Neural cell (in vitro differentiated cells): ENCODE measurements at regions not wholly inside any gene's neighbourhood (a gene's known extent, or its start where the extent isn't known, plus 50 kb on each side); places are given as distances from the start of the nearest gene placed in this dataset.

Experiments
- H2AFZ ChIP-seq: fragments of 200-600, 300-800 bp; sonication (generic), shearing (Covaris generic); 2 replicates; pipeline ENCODE4 v1.6.0; 2014; ENCODE audit warnings: low read depth, mild to moderate bottlenecking, antibody characterized with exemption, low read length, moderate library complexity
- H3F3A ChIP-seq: fragments of 200-600 bp; shearing (Covaris generic); 2 replicates; pipeline ENCODE4 v1.6.1; 2016; ENCODE audit warnings: mild to moderate bottlenecking, moderate library complexity, mixed read lengths, antibody characterized with exemption, low read length; ENCODE audit not compliant: insufficient read depth, poor library complexity, severe bottlenecking
- H3K27ac ChIP-seq: fragments of 200-600, 300-800 bp; sonication (generic), shearing (Covaris generic); 2 replicates; pipeline ENCODE4 v1.5.1; 2014; ENCODE audit warnings: mild to moderate bottlenecking, low read length, moderate library complexity
- H3K27me3 ChIP-seq: fragments of 300-800, 200-600 bp; sonication (generic), shearing (Covaris generic); 2 replicates; pipeline ENCODE4 v1.6.0; 2014; ENCODE audit warnings: mild to moderate bottlenecking, low read depth, low read length, moderate library complexity; ENCODE audit not compliant: insufficient read depth
- H3K36me3 ChIP-seq: fragments of 300-800, 200-600 bp; sonication (generic), shearing (Covaris generic); 2 replicates; pipeline ENCODE4 v1.5.1; 2014; ENCODE audit warnings: mild to moderate bottlenecking, antibody characterized with exemption, low read length, moderate library complexity; ENCODE audit not compliant: insufficient read depth
- H3K4me2 ChIP-seq: fragments of 300-800, 200-600 bp; sonication (generic), shearing (Covaris generic); 2 replicates; pipeline ENCODE4 v1.6.0; 2014; ENCODE audit warnings: mild to moderate bottlenecking, low read length
- H3K4me3 ChIP-seq: fragments of 300-800, 200-600 bp; sonication (generic), shearing (Covaris generic); 2 replicates; pipeline ENCODE4 v1.5.1; 2014; ENCODE audit warnings: mild to moderate bottlenecking, low read length, moderate library complexity
- H3K79me2 ChIP-seq: fragments of 200-600 bp; shearing (Covaris generic); replicated peaks from 2 replicates; pipeline ENCODE4 v1.6.0; 2014; ENCODE audit warnings: mild to moderate bottlenecking, low read length, moderate library complexity; ENCODE audit not compliant: insufficient read depth
- H3K9ac ChIP-seq: fragments of 300-800, 200-600 bp; sonication (generic), shearing (Covaris generic); 2 replicates; pipeline ENCODE4 v1.6.1; 2016; ENCODE audit warnings: mild to moderate bottlenecking, low read length, mixed read lengths
- H3K9me2 ChIP-seq: fragments of 200-600 bp; shearing (Covaris generic); 2 replicates; pipeline ENCODE4 v1.6.1; 2016; ENCODE audit warnings: mild to moderate bottlenecking, low read length, mixed read lengths; ENCODE audit not compliant: insufficient read depth
- H3K9me3 ChIP-seq: fragments of 200-600, 300-800 bp; sonication (generic), shearing (Covaris generic); 2 replicates; pipeline ENCODE4 v1.6.1; 2016; ENCODE audit warnings: mild to moderate bottlenecking, mixed run types, low read length, moderate library complexity, mixed read lengths
- H4K20me1 ChIP-seq: fragments of 200-600 bp; shearing (Covaris generic); 2 replicates; pipeline ENCODE4 v1.6.1; 2016; ENCODE audit warnings: mild to moderate bottlenecking, mixed run types; ENCODE audit not compliant: insufficient read depth
- EP300 ChIP-seq: fragments of 450-650 bp; conservative IDR thresholded peaks from 2 replicates; pipeline ENCODE4 v1.6.1; 2014; ENCODE audit warnings: antibody characterized with exemption, mild to moderate bottlenecking, moderate library complexity; ENCODE audit not compliant: poor library complexity, severe bottlenecking
- EZH2 ChIP-seq: fragments of 200-600, 300-800 bp; shearing (Covaris generic), sonication (generic); IDR thresholded peaks from 2 replicates; pipeline ENCODE4 v1.6.1; 2014; ENCODE audit warnings: antibody characterized with exemption, low read length, borderline replicate concordance, mild to moderate bottlenecking; ENCODE audit not compliant: insufficient read depth, poor library complexity, severe bottlenecking
- MXI1 ChIP-seq: fragments of 450-650 bp; conservative IDR thresholded peaks from 2 replicates; pipeline ENCODE4 v1.6.1; 2014; ENCODE audit warnings: antibody characterized with exemption, mild to moderate bottlenecking; ENCODE audit not compliant: poor library complexity, severe bottlenecking
- POLR2AphosphoS5 ChIP-seq: IDR thresholded peaks from 2 replicates; pipeline ENCODE4 v1.6.1; 2012
- RAD21 ChIP-seq: fragments of 450-650 bp; conservative IDR thresholded peaks from 2 replicates; pipeline ENCODE4 v1.6.1; 2014; ENCODE audit warnings: antibody characterized with exemption, mild to moderate bottlenecking, moderate library complexity
- SMC3 ChIP-seq: fragments of 450-650 bp; conservative IDR thresholded peaks from 2 replicates; pipeline ENCODE4 v1.6.1; 2014; ENCODE audit warnings: antibody characterized with exemption, mild to moderate bottlenecking, moderate library complexity; ENCODE audit not compliant: poor library complexity
- TAF1 ChIP-seq: IDR thresholded peaks from 2 replicates; pipeline ENCODE4 v1.6.1; 2012; ENCODE audit warnings: low read depth
- TF ChIP-seq, protein P1 (sequence below): fragments of 450-650 bp; IDR thresholded peaks from 2 replicates; pipeline ENCODE4 v1.5.1; 2014; ENCODE audit warnings: antibody characterized with exemption, mild to moderate bottlenecking, moderate library complexity; ENCODE audit not compliant: poor library complexity, severe bottlenecking
- TF ChIP-seq, protein P2 (sequence below): IDR thresholded peaks from 2 replicates; pipeline ENCODE4 v1.6.1; 2012; ENCODE audit warnings: borderline replicate concordance

DNA sequence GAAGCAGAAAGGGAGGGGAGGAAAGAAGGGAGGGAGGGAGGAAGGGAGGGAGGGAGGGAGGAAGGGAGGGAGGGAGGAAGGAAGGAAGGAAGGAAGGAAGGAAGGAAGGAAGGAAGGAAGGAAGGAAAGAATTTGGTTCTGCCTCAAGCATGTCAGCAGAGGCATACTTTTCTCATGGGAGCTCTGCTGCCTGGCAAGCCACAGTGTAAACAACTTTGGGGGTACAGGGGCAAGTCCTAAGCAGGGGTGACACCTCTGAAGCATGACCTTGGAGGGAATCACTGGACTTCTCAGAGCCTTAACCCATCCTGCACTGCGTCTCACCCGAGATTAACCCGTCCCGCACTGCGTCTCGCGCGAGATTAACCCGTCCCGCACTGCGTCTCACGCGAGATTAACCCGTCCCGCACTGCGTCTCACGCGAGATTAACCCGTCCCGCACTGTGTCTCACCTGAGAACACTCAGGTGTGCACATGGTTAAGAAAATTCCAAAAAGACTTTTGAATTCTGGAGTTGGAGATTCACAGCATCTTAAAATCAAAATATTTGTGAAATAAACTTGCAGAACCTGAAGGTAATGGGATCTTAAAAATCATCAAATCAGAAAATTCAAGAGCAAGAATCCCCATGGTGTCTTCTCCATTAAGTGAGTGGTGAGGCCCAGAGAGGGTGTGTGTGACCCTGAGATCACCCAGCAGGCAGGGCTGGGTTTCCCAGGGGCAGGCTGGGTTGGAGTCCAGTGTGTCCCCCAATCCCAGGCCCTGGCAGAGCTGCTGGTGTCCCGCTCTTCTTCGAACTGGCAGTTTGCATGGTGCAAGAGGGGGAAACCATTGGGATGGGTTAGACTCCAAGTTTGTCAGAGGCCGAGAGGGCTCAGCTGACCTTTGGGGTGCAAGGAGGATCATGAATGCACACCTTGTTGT is 190.4 kb downstream of the MN1 start:
- H3K9me2 ChIP-seq: no peaks in the 10 kb centered on the region
- H3K9me3 ChIP-seq: no peaks in the 10 kb centered on the region
- no peaks in the 10 kb centered on the region for H3F3A ChIP-seq
- TF ChIP-seq, protein P1, sequence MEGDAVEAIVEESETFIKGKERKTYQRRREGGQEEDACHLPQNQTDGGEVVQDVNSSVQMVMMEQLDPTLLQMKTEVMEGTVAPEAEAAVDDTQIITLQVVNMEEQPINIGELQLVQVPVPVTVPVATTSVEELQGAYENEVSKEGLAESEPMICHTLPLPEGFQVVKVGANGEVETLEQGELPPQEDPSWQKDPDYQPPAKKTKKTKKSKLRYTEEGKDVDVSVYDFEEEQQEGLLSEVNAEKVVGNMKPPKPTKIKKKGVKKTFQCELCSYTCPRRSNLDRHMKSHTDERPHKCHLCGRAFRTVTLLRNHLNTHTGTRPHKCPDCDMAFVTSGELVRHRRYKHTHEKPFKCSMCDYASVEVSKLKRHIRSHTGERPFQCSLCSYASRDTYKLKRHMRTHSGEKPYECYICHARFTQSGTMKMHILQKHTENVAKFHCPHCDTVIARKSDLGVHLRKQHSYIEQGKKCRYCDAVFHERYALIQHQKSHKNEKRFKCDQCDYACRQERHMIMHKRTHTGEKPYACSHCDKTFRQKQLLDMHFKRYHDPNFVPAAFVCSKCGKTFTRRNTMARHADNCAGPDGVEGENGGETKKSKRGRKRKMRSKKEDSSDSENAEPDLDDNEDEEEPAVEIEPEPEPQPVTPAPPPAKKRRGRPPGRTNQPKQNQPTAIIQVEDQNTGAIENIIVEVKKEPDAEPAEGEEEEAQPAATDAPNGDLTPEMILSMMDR: no peak
- TF ChIP-seq RAD21 (no peak), POLR2AphosphoS5 (no peak), MXI1 (no peak), EP300 (no peak), SMC3 (no peak), EZH2 (no peak), TAF1 (no peak)
- TF ChIP-seq, protein P2, sequence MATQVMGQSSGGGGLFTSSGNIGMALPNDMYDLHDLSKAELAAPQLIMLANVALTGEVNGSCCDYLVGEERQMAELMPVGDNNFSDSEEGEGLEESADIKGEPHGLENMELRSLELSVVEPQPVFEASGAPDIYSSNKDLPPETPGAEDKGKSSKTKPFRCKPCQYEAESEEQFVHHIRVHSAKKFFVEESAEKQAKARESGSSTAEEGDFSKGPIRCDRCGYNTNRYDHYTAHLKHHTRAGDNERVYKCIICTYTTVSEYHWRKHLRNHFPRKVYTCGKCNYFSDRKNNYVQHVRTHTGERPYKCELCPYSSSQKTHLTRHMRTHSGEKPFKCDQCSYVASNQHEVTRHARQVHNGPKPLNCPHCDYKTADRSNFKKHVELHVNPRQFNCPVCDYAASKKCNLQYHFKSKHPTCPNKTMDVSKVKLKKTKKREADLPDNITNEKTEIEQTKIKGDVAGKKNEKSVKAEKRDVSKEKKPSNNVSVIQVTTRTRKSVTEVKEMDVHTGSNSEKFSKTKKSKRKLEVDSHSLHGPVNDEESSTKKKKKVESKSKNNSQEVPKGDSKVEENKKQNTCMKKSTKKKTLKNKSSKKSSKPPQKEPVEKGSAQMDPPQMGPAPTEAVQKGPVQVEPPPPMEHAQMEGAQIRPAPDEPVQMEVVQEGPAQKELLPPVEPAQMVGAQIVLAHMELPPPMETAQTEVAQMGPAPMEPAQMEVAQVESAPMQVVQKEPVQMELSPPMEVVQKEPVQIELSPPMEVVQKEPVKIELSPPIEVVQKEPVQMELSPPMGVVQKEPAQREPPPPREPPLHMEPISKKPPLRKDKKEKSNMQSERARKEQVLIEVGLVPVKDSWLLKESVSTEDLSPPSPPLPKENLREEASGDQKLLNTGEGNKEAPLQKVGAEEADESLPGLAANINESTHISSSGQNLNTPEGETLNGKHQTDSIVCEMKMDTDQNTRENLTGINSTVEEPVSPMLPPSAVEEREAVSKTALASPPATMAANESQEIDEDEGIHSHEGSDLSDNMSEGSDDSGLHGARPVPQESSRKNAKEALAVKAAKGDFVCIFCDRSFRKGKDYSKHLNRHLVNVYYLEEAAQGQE: no peak
- H3K4me3 ChIP-seq: no peak overlapping the region
- H3K9ac ChIP-seq: no peak overlapping the region
- no peaks in the 10 kb centered on the region for H3K79me2 ChIP-seq
- H3K27ac ChIP-seq: no peak overlapping the region
- no peak overlapping the region for H2AFZ ChIP-seq
- H4K20me1 ChIP-seq: no peaks in the 10 kb centered on the region
- H3K36me3 ChIP-seq: no peaks in the 10 kb centered on the region
- no peak overlapping the region for H3K4me2 ChIP-seq
- no peaks in the 10 kb centered on the region for H3K27me3 ChIP-seq

GRCh38 chr22:27612115-27612514 is 189.4 kb downstream of the MN1 start:
- Histone ChIP-seq H3K79me2 (no peaks in the 10 kb centered on the region), H3K4me3 (no peak overlapping the region), H3K9me2 (no peaks in the 10 kb centered on the region), H3K9ac (no peak overlapping the region), H3K27me3 (no peaks in the 10 kb centered on the region), H3K9me3 (no peaks in the 10 kb centered on the region), H3K4me2 (no peak overlapping the region), H3K27ac (no peak overlapping the region), H4K20me1 (no peaks in the 10 kb centered on the region), H2AFZ (no peak overlapping the region), H3F3A (no peaks in the 10 kb centered on the region), H3K36me3 (no peaks in the 10 kb centered on the region)
- no peak for TF ChIP-seq POLR2AphosphoS5
- TF ChIP-seq EZH2: no peak
- TF ChIP-seq, protein P2: no peak
- TF ChIP-seq, protein P1: no peak
- no peak for TF ChIP-seq EP300
- TF ChIP-seq MXI1: no peak
- no peak for TF ChIP-seq TAF1
- TF ChIP-seq SMC3: no peak
- TF ChIP-seq RAD21: no peak
